GM18519 (cell line): ENCODE measurements at regions not wholly inside any gene's neighbourhood (a gene's known extent, or its start where the extent isn't known, plus 50 kb on each side); places are given as distances from the start of the nearest gene placed in this dataset.
A peak's percentile ranks its signal among the peaks of the same experiment; 100 is the strongest.

Source experiments
- ATAC-seq: cut with Tn5 transposase; IDR thresholded peaks from one replicate; pipeline ENCODE4 v1.9.1; 2021; ENCODE audit warnings: mild to moderate bottlenecking, moderate library complexity; ENCODE audit not compliant: unreplicated experiment, low FRiP score

- no peak for ATAC-seq
These were observed 1255.7 kb upstream of the ZEB2 start for GRCh38 chr2:145775591-145775990.

GRCh38 chr2:145771525-145771924 lies 1251.6 kb upstream of the ZEB2 start:
- peak; percentile 93 for ATAC-seq

- no peak for ATAC-seq
These were observed 1249.2 kb upstream of the ZEB2 start for GRCh38 chr2:145769011-145769716.

- ATAC-seq: no peak
These were observed 1246.0 kb upstream of the ZEB2 start for GRCh38 chr2:145765874-145766273.

GRCh38 chr2:145764631-145765030 lies 1244.7 kb upstream of the ZEB2 start:
- no peak for ATAC-seq

GRCh38 chr2:145760781-145761649 lies 1241.1 kb upstream of the ZEB2 start:
- no peak for ATAC-seq

- no peak for ATAC-seq
These were observed 1239.5 kb upstream of the ZEB2 start for GRCh38 chr2:145759228-145759915.

GRCh38 chr2:145757503-145758246 lies 1237.8 kb upstream of the ZEB2 start:
- no peak for ATAC-seq

GRCh38 chr2:145755019-145755837 lies 1235.3 kb upstream of the ZEB2 start:
- ATAC-seq: no peak

- ATAC-seq: no peak
These were observed 1234.0 kb upstream of the ZEB2 start for GRCh38 chr2:145753966-145754365.

GRCh38 chr2:145753041-145753608 lies 1233.2 kb upstream of the ZEB2 start:
- no peak for ATAC-seq

GRCh38 chr2:145752091-145752806 lies 1232.3 kb upstream of the ZEB2 start:
- peak; percentile 23 for ATAC-seq

GRCh38 chr2:145751629-145752028 lies 1231.7 kb upstream of the ZEB2 start:
- peak; percentile 82 for ATAC-seq

GRCh38 chr2:145751155-145751554 lies 1231.2 kb upstream of the ZEB2 start:
- ATAC-seq: no peak

GRCh38 chr2:145750612-145751011 lies 1230.7 kb upstream of the ZEB2 start:
- ATAC-seq: no peak

GRCh38 chr2:145750144-145750543 lies 1230.2 kb upstream of the ZEB2 start:
- ATAC-seq: no peak

- ATAC-seq: no peak
These were observed 1229.6 kb upstream of the ZEB2 start for GRCh38 chr2:145749556-145749955.

- peak; percentile 49 for ATAC-seq
These were observed 1229.0 kb upstream of the ZEB2 start for GRCh38 chr2:145748927-145749326.

- ATAC-seq: no peak
These were observed 1227.8 kb upstream of the ZEB2 start for GRCh38 chr2:145747715-145748114.
